Neural crest cell (in vitro differentiated cells): ENCODE measurements at regions not wholly inside any gene's neighbourhood (a gene's known extent, or its start where the extent isn't known, plus 50 kb on each side); places are given as distances from the start of the nearest gene placed in this dataset.
A peak's percentile ranks its signal among the peaks of the same experiment; 100 is the strongest.

ENCODE experiments used
- DNase-seq: peaks from one replicate; pipeline ENCODE4 v3.0.0; 2021; ENCODE audit warnings: low read depth, mixed read lengths, low spot score
- H3K27ac Mint-ChIP-seq: one replicate; pipeline ENCODE4 v1.8.0; 2021; ENCODE audit warnings: mild to moderate bottlenecking, mixed read lengths; ENCODE audit not compliant: unreplicated experiment
- H3K27me3 Mint-ChIP-seq: 2 replicates; pipeline ENCODE4 v1.8.0; 2021; ENCODE audit warnings: low read depth, mild to moderate bottlenecking, mixed read lengths
- H3K36me3 Mint-ChIP-seq: 2 replicates; pipeline ENCODE4 v1.8.0; 2021; ENCODE audit warnings: low read depth, mild to moderate bottlenecking, mixed read lengths
- H3K4me1 Mint-ChIP-seq: 2 replicates; pipeline ENCODE4 v1.8.0; 2021; ENCODE audit warnings: mixed read lengths
- H3K4me3 Mint-ChIP-seq: one replicate; pipeline ENCODE4 v1.8.0; 2021; ENCODE audit warnings: mild to moderate bottlenecking, mixed read lengths
- H3K9me3 Mint-ChIP-seq: 2 replicates; pipeline ENCODE4 v1.8.0; 2021; ENCODE audit warnings: mixed read lengths
- CTCF ChIP-seq: fragments of 200-600 bp; sonication (generic); conservative IDR thresholded peaks from 2 replicates; pipeline ENCODE4 v1.5.0; 2021; ENCODE audit warnings: antibody characterized with exemption, mild to moderate bottlenecking

- no peak for DNase-seq
- H3K27me3 Mint-ChIP-seq = no peaks in the 10 kb centered on the region
- H3K27ac Mint-ChIP-seq = peak overlapping the region; percentile 6
- H3K36me3 Mint-ChIP-seq = no peaks in the 10 kb centered on the region
- H3K4me1 Mint-ChIP-seq = peaks cover 3% of the 10 kb centered on the region
- no peak for TF ChIP-seq CTCF
- H3K4me3 Mint-ChIP-seq = no peak overlapping the region
- no peaks in the 10 kb centered on the region for H3K9me3 Mint-ChIP-seq
Observed at GRCh38 chr12:77392467-77393088, 327.2 kb upstream of the E2F7 start.

GRCh38 chr12:77388445-77389265 is 323.3 kb upstream of the E2F7 start:
- no peaks in the 10 kb centered on the region for H3K9me3 Mint-ChIP-seq
- no peak for TF ChIP-seq CTCF
- H3K27ac Mint-ChIP-seq = no peak overlapping the region
- peaks cover 7% of the 10 kb centered on the region for H3K4me1 Mint-ChIP-seq
- no peak for DNase-seq
- no peaks in the 10 kb centered on the region for H3K27me3 Mint-ChIP-seq
- no peaks in the 10 kb centered on the region for H3K36me3 Mint-ChIP-seq
- H3K4me3 Mint-ChIP-seq = no peak overlapping the region

GRCh38 chr12:77387671-77388070 is 322.3 kb upstream of the E2F7 start:
- Mint-ChIP-seq H3K4me1 (peaks cover 11% of the 10 kb centered on the region), H3K4me3 (no peak overlapping the region), H3K36me3 (no peaks in the 10 kb centered on the region), H3K27ac (no peak overlapping the region), H3K9me3 (no peaks in the 10 kb centered on the region), H3K27me3 (no peaks in the 10 kb centered on the region)
- no peak for DNase-seq
- no peak for TF ChIP-seq CTCF

- Mint-ChIP-seq H3K4me1 (peaks cover 11% of the 10 kb centered on the region), H3K9me3 (no peaks in the 10 kb centered on the region), H3K4me3 (no peak overlapping the region), H3K27ac (no peak overlapping the region), H3K36me3 (no peaks in the 10 kb centered on the region), H3K27me3 (no peaks in the 10 kb centered on the region)
- no peak for TF ChIP-seq CTCF
- DNase-seq = no peak
Observed at GRCh38 chr12:77387214-77387613, 321.8 kb upstream of the E2F7 start.

- H3K4me1 Mint-ChIP-seq = peaks cover 11% of the 10 kb centered on the region
- no peak for TF ChIP-seq CTCF
- no peaks in the 10 kb centered on the region for H3K9me3 Mint-ChIP-seq
- H3K27me3 Mint-ChIP-seq = no peaks in the 10 kb centered on the region
- no peak overlapping the region for H3K4me3 Mint-ChIP-seq
- H3K36me3 Mint-ChIP-seq = no peaks in the 10 kb centered on the region
- no peak for DNase-seq
- H3K27ac Mint-ChIP-seq = no peak overlapping the region
Observed at GRCh38 chr12:77384941-77385340, 319.6 kb upstream of the E2F7 start.
